Astrocyte (in vitro differentiated cells and primary cell): ENCODE measurements at regions not wholly inside any gene's neighbourhood (a gene's known extent, or its start where the extent isn't known, plus 50 kb on each side); places are given as distances from the start of the nearest gene placed in this dataset.

Experiments used
- EZH2 ChIP-seq: IDR thresholded peaks from 2 replicates; pipeline ENCODE4 v1.6.1; 2012; ENCODE audit warnings: mild to moderate bottlenecking, low read length, inconsistent platforms; ENCODE audit not compliant: insufficient read depth
- TF ChIP-seq, protein P1 (sequence below): IDR thresholded peaks from 2 replicates; pipeline ENCODE4 v1.5.1; 2011; ENCODE audit warnings: low read depth, mild to moderate bottlenecking, inconsistent platforms, low read length, moderate library complexity; ENCODE audit not compliant: insufficient read depth

DNA sequence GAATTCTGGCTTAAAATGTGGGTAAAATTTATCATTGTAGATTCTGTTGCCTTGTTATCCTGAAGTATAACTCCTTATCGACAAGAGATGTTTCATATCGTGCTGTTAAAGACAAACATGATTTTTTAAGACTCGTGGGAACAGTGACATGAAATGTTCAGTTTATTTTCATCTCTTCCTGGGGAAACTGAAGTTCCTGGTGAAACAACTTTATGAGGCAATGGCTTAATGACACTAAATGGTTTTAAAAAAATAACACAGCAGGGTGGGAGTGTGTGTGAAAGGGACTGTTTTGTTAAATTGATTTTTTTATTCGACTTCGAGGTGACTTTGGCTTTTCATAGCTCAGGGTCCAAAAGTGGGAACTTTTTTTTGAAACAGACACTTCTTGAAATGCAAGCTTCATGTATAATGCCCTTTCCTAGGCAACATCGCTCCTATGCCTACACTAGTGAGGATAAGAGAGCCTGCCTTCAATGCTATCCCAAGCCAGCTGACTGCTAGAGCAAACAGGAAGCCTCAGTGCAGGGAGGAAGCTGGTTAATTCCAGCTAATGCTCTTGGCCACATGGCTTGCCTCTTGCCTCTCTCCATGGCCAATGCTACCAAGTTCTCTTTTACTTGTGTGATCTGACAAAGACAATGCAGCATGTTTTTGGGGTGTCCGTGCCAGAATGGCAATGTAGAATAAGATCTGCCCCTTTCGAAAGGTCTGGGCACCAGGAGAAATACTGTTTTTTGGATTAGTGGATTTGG lies 57.8 kb downstream of the PABIR2 start:
- TF ChIP-seq, protein P1, sequence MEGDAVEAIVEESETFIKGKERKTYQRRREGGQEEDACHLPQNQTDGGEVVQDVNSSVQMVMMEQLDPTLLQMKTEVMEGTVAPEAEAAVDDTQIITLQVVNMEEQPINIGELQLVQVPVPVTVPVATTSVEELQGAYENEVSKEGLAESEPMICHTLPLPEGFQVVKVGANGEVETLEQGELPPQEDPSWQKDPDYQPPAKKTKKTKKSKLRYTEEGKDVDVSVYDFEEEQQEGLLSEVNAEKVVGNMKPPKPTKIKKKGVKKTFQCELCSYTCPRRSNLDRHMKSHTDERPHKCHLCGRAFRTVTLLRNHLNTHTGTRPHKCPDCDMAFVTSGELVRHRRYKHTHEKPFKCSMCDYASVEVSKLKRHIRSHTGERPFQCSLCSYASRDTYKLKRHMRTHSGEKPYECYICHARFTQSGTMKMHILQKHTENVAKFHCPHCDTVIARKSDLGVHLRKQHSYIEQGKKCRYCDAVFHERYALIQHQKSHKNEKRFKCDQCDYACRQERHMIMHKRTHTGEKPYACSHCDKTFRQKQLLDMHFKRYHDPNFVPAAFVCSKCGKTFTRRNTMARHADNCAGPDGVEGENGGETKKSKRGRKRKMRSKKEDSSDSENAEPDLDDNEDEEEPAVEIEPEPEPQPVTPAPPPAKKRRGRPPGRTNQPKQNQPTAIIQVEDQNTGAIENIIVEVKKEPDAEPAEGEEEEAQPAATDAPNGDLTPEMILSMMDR: no peak
- no peak for TF ChIP-seq EZH2
